Endometrial microvascular endothelial cells (primary cell): ENCODE measurements at regions not wholly inside any gene's neighbourhood (a gene's known extent, or its start where the extent isn't known, plus 50 kb on each side); places are given as distances from the start of the nearest gene placed in this dataset.

ENCODE experiments used
- in situ Hi-C: cut with HindIII; loops from 2 replicates; pipeline ENCODE4 v1.10.0; 2017; ENCODE audit warnings: low sequenced_read_pairs, low pct_unique_long_range_greater_than_20kb; ENCODE audit errors: inconsistent ontology term

GRCh38 chr4:157664726-157665125 is 444.2 kb downstream of the GRIA2 start:
- in situ Hi-C loops = no loop called here

- in situ Hi-C loops = no loop called here
These were observed 434.7 kb downstream of the GRIA2 start for GRCh38 chr4:157655096-157655809.

- in situ Hi-C loops = no loop called here
These were observed 422.7 kb downstream of the GRIA2 start for GRCh38 chr4:157643257-157643656.

- in situ Hi-C loops = no loop called here
These were observed 413.5 kb downstream of the GRIA2 start for GRCh38 chr4:157634057-157634456.

- in situ Hi-C loops = no loop called here
These were observed 396.4 kb downstream of the GRIA2 start for GRCh38 chr4:157616741-157617472.

- in situ Hi-C loops = no loop called here
These were observed 387.5 kb downstream of the GRIA2 start for GRCh38 chr4:157607996-157608395.

- in situ Hi-C loops = no loop called here
These were observed 380.1 kb downstream of the GRIA2 start for GRCh38 chr4:157600583-157600982.

GRCh38 chr4:157591245-157591644 is 370.7 kb downstream of the GRIA2 start:
- in situ Hi-C loops = no loop called here

GRCh38 chr4:157590679-157591078 is 370.2 kb downstream of the GRIA2 start:
- in situ Hi-C loops = no loop called here

GRCh38 chr4:157587681-157588423 is 367.3 kb downstream of the GRIA2 start:
- in situ Hi-C loops = no loop called here

- in situ Hi-C loops = no loop called here
These were observed 361.6 kb downstream of the GRIA2 start for GRCh38 chr4:157582141-157582540.

GRCh38 chr4:157576671-157577217 is 356.2 kb downstream of the GRIA2 start:
- in situ Hi-C loops = no loop called here

- in situ Hi-C loops = no loop called here
These were observed 354.8 kb downstream of the GRIA2 start for GRCh38 chr4:157575339-157575738.

GRCh38 chr4:157574606-157575005 is 354.1 kb downstream of the GRIA2 start:
- in situ Hi-C loops = no loop called here

- in situ Hi-C loops = no loop called here
These were observed 352.4 kb downstream of the GRIA2 start for GRCh38 chr4:157572951-157573350.

- in situ Hi-C loops = no loop called here
These were observed 351.8 kb downstream of the GRIA2 start for GRCh38 chr4:157572284-157572683.

GRCh38 chr4:157564771-157565170 is 344.2 kb downstream of the GRIA2 start:
- in situ Hi-C loops = no loop called here

GRCh38 chr4:157564218-157564617 is 343.7 kb downstream of the GRIA2 start:
- in situ Hi-C loops = no loop called here

- in situ Hi-C loops = no loop called here
These were observed 337.5 kb downstream of the GRIA2 start for GRCh38 chr4:157558016-157558415.

- in situ Hi-C loops = no loop called here
These were observed 329.5 kb downstream of the GRIA2 start for GRCh38 chr4:157550028-157550427.
